HPDE6-E6E7 (cell line): ENCODE measurements at regions not wholly inside any gene's neighbourhood (a gene's known extent, or its start where the extent isn't known, plus 50 kb on each side); places are given as distances from the start of the nearest gene placed in this dataset.
"Not testable (repeated sequence)": the region's sequence is repeated elsewhere in the genome, so short reads cannot be mapped to it uniquely, and the experiment has no call there.

Source experiments
- DNase-seq: peaks from one replicate; pipeline ENCODE4 v3.0.0; 2011; ENCODE audit warnings: missing footprints; ENCODE audit errors: extremely low spot score

DNA sequence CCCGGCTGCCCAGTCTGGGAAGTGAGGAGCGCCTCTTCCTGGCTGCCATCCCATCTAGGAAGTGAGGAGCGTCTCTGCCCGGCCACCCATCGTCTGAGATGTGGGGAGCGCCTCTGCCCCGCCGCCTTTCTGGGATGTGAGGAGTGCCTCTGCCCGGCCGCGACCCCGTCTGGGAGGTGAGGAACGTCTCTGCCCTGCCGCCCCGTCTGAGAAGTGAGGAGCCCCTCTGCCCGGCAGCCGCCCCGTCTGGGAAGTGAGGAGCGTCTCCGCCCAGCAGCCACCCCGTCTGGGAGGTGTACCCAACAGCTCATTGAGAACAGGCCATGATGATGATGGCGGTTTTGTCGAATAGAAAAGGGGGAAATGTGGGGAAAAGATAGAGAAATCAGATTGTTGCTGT lies 316.2 kb upstream of the PRR16 start:
- DNase-seq: not testable (repeated sequence)

DNA sequence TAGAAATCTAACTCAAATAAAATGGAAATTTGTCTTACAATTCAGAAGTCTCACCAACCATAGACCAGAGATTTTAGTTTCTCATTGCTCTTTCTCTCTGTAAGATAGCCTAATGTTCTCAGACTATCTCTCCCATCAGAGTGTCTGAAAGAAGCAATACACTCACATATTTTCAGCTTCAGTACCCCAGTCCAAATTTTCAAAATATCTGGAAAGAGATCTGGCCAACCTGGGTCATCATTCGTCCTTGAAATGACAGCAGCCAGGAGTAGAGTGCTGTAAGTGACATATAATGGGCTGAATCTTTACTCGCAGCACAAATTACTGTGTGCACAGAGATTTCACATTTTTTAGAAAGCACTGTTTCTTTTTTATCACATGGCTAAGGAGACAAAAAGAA lies 313.3 kb upstream of the PRR16 start:
- DNase-seq: no peak

DNA sequence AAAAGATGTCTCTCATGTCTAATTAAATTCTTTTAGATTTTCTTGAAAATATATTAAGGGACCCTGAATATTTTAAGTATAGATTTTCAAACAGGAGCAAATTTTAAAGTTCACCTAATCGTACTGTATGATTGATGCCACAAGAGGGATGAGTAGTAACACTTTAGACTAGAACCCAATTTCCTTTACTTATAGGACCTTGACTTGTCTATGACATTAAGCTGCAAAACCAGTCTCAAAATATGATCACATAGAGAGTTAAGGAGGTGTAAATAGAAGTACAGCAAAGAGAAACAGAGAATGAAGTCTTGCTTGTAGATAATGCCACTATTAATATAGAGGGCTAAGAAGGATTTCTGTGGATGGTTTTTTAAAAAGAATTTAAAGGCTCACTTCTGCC lies 312.9 kb upstream of the PRR16 start:
- no peak for DNase-seq

DNA sequence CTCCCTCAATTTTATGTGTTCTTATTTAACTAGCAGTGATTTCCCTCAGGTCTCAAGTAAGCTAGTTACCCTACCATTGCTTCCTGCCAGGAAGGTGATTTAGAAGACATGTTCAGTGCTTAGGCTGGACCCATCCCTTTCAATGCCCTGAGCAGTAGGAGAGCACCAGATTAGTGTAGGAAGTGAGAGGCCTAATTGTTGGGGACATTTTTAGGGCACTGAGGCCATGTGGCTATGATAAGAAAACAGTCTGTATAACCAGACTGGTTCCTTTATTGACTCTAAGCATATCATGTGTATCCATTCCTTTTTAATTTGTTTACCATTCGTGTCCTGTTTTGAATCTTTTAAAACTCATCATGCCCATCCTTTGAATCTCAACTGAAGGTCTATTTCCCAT lies 312.3 kb upstream of the PRR16 start:
- DNase-seq: no peak

DNA sequence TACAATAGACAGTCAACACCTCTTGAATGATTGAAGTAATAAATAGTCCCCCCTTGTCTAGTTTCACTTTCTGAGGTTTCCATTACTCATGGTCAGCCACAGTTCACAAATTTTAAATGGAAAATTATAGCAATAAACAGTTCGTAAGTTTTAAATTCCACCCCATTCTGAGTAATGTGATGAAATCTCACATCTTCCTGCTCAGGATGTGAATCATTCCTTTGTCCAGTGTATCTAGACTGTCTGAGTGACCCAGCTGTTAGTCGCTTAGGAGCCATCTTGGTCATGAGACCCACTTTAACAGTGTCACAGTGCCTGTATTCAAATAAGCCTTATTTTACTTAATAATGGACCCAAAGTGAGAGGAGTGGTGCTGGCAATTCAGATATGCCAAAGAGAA lies 311.6 kb upstream of the PRR16 start:
- DNase-seq: peak; percentile 21

DNA sequence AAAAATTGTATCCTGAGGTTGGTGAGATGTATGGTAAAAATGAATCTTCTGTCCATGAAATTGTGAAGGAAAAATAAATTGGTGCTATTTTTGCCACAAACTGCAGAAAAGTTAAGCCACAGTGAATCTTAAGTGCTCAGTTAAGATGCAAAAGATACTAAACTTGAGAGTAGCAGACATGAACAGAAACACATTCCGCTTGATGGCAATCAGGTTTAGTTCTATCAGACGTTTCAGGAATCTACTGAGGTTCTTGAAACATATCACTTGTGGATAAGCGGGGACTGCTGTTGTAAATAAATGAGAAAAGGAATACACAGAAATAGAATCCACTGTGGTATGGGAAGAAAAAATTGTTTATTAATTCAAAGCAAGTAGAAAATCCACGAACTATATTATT lies 311.2 kb upstream of the PRR16 start:
- DNase-seq: no peak

DNA sequence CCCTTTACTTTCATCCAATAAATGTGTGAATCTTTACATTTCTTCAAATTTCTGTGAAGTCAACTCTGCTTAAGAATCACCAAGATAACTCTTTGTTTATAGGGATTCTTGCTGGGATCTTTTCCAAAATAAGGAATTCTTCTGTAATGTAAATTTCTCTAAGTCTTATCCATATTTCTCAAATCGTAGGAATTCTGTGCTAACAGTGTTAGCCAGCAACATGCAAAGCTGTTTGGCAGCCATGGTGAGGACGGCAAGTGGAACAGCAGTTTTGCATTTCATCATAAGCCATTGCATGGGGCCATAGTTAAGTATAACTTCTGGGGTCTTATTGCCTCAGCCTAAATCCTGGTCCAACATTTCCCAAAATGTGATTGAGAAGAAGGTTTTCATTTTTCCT lies 310.5 kb upstream of the PRR16 start:
- DNase-seq: no peak

DNA sequence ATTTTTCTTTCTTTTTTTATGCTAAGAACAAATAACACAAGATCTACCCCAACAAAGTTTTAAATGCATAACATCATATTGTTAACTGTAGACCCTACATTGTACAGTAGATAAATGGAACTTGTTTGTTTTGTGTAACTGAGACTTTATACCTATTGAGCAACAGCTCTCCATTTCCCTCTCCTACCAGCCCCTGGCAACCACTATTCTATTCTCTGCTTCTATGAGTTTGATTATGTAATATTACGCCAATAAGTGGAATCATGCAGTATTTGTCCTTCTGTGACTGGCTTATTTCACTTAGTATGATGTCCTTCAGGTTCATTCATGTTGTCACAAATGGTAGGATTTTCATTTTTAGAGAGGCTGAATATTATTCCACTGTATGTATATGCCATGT lies 308.2 kb upstream of the PRR16 start:
- no peak for DNase-seq

DNA sequence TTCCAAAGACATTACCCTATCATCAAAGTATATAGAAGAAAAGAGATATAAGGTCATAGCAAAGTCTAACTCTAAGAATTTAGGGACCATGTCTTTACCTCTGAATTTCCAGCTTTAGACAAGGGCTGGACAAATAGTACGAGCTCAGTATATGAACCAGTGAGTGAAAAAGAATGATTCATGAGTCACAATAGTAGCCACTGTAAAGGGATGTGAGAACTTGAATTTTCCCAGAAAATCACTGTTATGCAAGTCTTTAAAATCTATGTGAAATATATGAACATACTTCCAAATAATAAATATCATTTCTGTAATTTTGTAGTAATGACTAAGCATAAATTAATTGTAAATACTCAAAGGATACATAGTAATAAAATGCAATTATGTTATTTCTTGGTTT lies 305.9 kb upstream of the PRR16 start:
- DNase-seq: no peak

DNA sequence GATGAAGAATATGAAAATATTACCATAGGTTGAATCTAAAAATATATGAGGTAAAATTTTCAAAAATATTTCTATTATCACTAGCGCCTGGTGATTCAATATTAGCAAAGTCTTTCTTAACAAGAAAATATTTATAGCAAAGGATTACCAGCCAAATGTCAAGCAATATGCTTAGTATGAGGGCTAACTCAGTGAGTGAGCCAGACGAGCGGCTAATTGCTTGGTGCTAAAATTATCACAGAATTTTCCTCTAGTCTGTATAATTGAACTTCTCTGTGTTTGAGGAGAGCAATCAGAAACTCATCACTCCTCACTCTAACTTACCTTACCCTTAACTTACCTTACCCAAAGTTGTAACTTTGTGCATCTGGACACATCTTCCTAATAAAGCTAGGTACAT lies 304.9 kb upstream of the PRR16 start:
- no peak for DNase-seq

DNA sequence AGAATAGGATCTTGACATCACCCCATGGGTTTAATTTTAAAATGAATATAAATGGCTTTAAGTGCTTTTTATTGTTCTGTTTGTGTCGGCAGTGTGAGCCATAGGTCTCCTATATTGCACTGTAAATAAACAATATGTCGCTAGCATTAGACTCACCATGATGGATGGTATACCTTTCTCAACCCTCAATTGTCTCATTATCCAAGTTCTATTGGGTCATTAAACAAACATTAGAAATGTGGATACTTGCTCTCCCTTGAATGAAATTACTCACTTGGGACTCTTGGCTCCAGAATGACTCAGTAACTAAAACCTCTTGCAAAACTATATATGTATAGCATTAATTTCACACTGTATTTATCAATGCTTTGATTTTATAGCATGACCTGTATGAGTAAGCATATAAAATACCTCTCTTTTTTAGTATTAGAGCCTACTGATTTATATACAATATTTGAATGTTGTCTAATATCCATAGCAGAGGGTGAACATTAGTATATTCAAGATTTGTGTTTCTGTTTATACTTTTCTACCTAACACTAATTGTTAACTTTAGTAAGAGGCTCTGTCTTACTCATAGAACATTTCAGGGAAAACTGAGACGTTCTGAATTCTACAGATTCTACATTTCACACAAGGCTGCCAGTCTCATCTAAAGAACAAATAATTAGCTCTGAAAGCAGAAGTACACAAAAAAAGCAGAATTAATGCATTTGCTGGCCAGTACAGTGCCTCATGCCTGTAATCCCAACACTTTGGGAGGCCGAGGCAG lies 303.8 kb upstream of the PRR16 start:
- peak; percentile 25 for DNase-seq

DNA sequence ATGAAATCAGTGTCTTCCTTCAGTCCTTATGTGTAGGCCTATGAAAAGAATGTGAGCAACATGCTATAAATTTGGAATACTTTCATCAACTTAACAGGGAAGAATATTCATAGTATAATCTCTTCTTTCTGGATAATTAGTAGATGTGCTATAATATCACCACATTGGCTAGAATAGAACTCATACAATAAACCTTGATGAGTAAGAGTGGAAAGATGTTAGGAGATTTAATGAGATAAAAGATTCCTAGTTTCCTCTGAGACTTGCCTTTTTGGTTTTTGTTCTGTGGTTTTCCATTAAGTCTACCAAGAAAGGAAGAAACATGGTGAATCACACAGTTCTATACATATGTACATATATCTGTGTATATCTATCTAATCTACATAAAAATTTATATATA lies 301.8 kb upstream of the PRR16 start:
- no peak for DNase-seq

DNA sequence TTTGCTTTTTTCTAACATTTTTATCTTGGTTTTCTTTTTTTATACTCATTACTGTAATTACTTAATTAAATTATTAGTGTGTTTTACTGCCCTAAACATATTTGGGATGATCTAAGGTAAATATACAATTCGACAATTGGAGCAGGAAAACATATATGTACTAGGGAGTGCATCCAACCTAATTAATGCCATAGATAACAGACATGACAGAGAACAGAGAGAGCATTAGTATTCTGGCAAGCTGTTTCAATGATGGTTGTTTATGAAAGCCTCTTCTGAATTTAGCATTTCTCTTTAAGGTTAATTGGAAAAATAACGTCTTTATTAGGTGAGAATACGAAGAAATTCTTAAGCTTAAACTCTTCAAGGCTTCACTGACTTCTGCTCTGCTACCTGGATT lies 300.1 kb upstream of the PRR16 start:
- no peak for DNase-seq

DNA sequence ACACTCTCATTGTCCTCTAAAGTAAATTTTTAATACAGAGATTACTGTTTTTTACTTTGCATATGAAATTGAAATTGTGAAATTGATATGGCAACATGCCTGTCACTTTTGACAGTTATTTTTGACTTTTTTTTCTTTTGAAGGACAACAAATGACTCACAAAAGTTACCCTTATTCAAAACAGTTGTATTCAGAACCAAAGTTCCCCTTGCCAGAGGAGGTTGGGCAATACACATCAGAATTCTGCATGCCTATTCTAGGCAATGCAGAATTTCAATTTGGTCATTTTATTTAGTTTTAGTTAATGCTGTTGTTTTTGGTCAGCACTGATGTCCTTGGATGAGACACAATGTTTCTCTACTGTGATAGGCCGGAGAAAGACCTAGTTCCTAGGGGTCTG lies 299.1 kb upstream of the PRR16 start:
- no peak for DNase-seq

DNA sequence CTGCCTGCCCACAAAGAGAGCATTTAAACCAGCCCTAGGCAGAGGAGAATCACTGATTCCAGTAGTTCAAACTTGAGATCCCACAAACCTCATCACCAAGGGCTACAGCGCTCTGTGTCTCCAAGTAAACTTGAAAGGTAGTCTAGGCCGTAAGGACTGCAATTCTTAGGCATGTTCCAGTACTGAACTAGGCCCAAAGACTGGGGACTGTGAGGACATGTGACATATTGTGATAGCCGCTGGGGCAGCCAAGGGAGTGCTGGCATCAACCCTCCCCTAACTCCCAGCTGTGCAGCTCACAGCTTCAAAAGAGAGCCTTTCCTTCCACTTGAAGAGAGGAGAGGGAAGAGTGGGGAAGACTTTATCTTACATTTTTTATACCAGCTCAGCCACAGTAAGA lies 291.0 kb upstream of the PRR16 start:
- DNase-seq: no peak

DNA sequence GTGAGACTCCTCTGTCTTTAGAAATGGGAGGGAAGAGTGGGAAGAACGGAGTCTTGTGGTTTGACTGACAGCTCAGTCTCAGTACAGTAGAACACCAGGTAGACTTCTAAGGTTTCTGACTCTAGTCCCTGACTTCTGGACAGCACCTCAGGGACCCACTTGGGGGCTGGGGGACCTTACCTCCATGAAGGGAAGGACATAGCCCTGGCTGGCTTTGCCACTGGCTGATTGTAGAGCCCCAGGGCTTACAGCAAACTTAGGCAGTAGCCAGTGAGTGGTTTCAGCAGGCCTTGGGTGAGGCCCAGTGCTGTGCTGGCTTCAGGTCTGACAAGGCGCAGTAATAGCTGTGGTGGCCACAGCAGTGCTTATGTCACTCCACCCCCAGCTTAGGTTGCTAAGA lies 290.0 kb upstream of the PRR16 start:
- DNase-seq: no peak

DNA sequence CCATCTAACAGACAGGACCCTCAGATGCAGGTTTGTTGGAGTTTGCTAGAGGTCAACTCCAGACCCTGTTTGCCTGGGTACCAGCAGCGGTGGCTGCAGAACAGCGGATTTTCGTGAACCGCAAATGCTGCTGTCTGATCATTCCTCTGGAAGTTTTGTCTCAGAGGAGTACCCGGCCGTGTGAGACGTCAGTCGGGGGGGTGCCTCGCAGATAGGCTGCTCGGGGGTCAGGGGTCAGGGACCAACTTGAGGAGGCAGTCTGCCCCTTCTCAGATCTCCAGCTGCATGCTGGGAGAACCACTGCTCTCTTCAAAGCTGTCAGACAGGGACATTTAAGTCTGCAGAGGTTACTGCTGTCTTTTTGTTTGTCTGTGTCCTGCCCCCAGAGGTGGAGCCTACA lies 282.9 kb upstream of the PRR16 start:
- not testable (repeated sequence) for DNase-seq

DNA sequence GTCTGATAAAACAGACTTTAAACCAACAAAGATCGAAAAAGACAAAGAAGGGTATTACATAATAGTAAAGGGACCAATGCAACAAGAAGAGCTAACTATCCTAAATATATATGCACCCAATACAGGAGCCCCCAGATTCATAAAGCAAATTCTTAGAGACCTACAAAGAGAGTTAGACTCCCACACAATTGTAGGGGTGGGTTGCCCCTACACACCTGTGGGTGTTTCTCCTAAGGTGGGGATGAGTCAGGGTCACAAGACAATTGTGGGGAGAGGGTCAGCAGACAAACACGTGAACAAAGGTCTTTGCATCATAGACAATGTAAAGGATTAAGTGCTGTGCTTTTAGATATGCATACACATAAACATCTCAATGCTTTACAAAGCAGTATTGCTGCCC lies 269.4 kb upstream of the PRR16 start:
- DNase-seq: not testable (repeated sequence)

DNA sequence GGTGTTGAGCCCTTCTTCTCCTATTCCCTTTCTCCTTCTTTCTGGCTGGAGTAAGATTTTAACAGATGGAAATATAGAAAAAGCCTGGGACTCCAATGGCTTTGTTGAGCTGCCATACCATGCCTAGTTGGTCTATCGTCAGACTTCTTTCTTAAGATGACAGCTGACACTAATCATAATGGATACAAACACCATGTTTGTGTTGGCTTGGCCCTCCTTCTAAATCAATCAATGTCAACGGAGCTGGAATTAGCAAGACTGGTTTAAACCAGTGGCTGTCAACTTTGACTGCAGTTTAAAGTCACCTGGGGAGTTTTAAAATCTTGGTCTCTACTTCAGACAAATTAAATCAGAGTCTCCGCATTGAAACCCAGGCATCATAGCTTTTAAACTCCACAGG lies 264.5 kb upstream of the PRR16 start:
- DNase-seq: no peak

DNA sequence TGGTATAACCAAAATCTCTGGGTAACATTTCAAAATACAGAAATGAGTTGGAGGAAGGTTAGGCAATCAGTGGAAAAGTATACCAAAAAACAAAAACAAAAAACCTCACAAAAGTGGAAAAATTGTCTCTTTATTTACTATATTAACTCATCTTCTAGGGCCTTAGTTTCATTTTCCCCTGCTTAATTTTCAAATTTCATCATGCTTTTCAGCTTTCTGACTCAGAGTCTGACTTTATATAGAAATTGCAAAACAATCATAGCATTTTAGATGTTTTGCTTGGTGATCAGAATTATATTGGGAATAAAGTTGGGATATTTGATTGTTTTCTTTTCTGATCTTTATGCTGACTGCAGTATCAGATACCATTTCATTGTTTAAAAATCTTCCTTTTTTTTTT lies 257.0 kb upstream of the PRR16 start:
- DNase-seq: peak; percentile 3

DNA sequence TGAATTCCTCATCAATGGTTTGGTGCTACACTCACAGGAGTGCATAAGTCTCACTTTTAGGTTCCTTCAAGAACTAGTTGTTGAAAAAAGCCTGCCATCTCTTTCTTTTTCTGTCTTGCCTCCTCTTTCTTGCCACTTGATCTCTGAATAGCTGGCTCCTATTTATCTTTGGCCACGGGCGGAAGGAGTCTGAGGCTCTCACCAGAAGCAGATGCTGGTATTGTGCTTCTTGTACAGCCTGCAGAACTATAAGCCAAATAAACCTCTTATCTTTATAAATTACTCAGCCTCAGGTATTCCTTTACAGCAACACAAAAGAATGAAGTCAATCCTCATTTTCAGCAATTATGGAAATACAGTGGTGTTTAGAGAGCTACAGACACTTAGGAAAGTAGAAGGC lies 247.1 kb upstream of the PRR16 start:
- no peak for DNase-seq

DNA sequence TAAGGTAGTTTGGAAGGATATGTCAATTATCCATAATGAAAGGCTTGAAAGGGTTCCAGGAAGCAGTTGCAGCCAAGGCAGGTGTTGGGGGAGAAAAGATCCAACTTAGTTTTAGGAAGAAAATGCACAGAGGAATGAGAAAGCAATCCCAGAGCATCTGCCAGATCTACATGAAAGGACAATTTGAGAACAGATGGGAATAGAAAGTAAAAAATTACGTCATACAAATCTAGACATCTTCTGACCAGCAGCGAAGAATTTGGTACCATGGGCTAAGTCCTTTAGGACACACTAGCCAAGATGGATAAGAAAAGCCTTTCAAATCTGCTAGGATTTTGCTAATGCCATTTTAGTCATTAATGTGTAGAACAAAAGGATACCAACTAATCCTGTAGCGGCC lies 244.1 kb upstream of the PRR16 start:
- DNase-seq: no peak

DNA sequence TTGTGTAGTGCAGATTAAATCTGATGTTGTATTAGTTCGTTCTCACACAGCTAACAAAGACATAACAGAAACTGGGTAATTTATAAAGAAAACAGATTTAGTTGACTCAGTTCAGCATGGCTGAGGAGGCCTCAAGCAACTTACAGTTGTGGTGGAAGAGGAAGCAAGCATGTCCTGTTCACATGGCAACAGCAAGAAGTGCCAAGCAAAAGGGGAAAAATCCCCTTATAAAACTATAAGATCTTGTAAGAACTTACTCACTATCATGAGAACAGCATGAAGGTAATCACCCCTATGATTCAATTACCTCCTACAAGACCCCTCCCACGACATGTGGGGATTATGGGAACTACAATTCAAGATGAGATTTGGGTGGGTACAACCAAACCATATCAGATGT lies 238.6 kb upstream of the PRR16 start:
- DNase-seq: no peak

DNA sequence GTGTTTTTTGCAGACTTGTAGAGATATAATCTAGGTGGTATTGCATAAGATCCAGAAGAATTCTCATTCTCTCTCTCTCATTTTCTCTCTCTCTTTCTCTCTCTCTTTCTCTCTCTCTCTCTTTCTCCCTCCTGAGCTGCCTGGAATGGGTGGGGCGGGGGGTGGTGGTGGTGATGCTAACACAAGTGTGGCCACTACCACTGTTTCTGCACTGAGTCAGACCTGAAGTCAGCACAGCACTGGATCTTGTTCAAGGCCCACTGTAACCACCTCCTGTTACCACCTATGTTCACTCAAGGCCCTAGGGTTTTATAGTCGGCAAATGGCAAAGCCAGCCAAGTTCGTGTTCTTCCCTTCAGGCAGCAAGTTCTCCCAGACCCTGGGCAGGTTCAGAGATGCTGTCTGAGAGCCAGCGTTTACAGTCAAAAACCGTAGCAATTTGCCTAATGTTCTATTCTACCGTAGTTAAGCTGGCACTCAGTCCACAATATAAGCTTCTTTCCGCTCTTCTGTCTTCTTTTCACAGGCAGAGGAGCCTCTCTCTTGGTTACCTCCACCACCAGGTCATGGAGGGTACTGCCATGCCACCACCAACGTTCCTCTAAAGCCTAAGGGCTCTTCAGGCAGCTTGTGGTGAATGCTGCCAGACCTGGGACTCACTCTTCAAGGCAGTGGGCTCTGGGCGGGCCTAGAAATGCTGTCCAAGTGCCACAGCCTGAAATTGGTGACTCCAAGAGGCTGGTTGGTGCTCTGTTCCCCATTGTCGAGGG lies 235.7 kb upstream of the PRR16 start:
- DNase-seq: no peak
